ENCODE measurements at regions not wholly inside any gene's neighbourhood (a gene's known extent, or its start where the extent isn't known, plus 50 kb on each side); places are given as distances from the start of the nearest gene placed in this dataset.

DNA sequence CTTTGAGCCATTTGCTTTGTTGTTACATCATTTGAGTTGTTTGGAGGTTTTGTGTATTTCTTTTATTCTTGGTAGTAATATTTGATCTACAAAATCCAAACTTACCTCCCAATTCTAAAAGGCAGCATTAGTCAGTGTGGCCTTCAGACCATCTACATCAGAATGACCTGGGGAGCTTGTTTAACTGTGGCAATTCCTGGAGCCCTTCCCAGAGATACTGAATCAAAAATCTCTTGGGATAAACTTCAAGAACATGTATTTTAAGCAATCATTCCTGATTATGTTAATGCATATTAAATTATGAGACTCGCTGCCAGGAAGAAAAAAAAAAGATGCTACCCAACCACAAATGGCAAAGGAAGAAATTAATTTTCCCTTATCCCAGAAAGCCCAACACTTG, 268.9 kb upstream of the PDE4D start:
- TF ChIP-seq, protein P1, sequence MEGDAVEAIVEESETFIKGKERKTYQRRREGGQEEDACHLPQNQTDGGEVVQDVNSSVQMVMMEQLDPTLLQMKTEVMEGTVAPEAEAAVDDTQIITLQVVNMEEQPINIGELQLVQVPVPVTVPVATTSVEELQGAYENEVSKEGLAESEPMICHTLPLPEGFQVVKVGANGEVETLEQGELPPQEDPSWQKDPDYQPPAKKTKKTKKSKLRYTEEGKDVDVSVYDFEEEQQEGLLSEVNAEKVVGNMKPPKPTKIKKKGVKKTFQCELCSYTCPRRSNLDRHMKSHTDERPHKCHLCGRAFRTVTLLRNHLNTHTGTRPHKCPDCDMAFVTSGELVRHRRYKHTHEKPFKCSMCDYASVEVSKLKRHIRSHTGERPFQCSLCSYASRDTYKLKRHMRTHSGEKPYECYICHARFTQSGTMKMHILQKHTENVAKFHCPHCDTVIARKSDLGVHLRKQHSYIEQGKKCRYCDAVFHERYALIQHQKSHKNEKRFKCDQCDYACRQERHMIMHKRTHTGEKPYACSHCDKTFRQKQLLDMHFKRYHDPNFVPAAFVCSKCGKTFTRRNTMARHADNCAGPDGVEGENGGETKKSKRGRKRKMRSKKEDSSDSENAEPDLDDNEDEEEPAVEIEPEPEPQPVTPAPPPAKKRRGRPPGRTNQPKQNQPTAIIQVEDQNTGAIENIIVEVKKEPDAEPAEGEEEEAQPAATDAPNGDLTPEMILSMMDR (conservative IDR thresholded peaks at IDR 0.05; ENCODE audit: low read length): no peak
- TF ChIP-seq EZH2phosphoT487 (IDR thresholded peaks at IDR 0.05; ENCODE audit: borderline replicate concordance): no peak

Measured in Loucy (cell line).